NCI-H146 treated with DMSO at 0.1 percent for 48 hours (cell line): ENCODE measurements at regions not wholly inside any gene's neighbourhood (a gene's known extent, or its start where the extent isn't known, plus 50 kb on each side); places are given as distances from the start of the nearest gene placed in this dataset.

Experiments used
- DNase-seq: peaks from one replicate; lab custom pipeline; 2025; ENCODE audit not compliant: unreplicated experiment; lab: John Stamatoyannopoulos, UW

- no peak for DNase-seq
These were observed 101.0 kb upstream of the SHH start for GRCh38 chr7:155913291-155913690.

DNA sequence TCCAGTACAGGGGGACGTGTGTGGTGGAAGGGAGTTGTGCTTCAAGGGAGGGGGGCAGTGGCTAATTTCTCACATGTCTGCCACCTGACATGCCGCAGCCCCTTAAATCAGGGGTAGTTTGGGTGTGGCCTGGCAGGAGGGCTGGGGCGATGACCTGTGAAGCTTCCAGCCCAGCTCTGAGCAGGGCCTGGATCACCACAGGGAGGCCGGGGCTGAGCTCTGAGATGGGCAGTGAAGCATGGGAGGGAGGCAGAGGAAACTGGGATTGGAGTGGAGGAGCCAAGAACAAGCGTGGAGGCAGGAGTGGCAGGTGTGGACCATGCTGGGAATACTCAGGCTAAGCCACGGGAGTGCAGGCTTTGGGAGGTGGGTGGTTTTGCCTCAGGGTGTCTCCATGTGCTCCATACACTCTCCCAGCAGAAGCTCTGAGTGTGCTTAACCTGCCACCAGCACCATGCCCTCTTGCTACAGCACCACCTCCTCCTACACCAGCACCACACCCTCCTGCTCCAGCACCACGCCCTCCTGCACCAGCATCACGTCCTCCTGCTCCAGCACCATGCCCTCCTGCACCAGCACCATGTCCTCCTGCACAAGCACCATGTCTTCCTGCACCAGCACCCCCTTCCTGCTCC is 99.3 kb upstream of the SHH start:
- no peak for DNase-seq

- no peak for DNase-seq
These were observed 96.1 kb upstream of the SHH start for GRCh38 chr7:155908385-155908784.

GRCh38 chr7:155907450-155908200 is 95.4 kb upstream of the SHH start:
- DNase-seq, result no peak

- no peak for DNase-seq
These were observed 88.9 kb upstream of the SHH start for GRCh38 chr7:155901176-155901575.

- no peak for DNase-seq
These were observed 87.3 kb upstream of the SHH start for GRCh38 chr7:155899596-155899995.

GRCh38 chr7:155897758-155898386 is 85.6 kb upstream of the SHH start:
- no peak for DNase-seq

- DNase-seq, result no peak
These were observed 84.4 kb upstream of the SHH start for GRCh38 chr7:155896531-155897263.

DNA sequence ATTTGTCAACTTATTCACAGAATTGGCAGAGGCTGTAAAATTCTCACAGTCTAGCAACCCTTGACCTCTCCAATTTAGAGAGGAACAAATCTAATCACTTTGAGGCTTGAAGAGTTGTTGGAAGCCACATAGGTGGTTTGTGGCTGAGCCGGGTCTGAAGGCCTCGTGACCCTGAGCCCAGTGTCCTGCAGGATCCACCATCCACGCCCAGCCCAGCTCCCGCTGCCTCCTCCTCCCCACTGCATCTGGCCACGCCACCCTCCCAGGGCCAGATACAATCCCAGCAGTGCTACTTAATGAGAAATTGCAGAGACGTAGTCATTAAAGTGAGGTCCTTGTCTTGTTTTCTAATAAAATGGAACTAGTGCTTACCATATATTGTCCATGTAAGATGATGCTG is 81.4 kb upstream of the SHH start:
- DNase-seq, result no peak

DNA sequence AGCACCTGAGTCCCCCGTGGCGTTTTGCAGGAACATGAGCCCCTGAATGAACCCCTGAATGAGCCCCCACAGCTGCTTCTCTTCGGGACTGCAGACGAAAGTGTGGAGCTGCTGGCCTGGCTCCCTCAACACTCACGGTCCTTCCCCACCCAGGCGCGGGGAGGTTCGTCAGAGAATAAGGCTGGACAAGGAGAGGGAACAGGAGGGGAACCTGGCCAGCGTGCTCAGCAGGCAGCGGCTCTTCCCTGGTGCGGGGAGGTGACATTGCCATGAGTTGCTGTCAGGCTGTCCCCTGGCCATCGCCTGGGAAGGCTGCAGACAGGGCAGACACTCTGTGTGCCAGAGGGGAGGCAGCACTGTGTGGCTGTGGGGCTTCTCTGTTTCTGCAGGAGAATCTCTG is 80.9 kb upstream of the SHH start:
- no peak for DNase-seq

- no peak for DNase-seq
These were observed 77.6 kb upstream of the SHH start for GRCh38 chr7:155889636-155890511.

GRCh38 chr7:155887174-155887525 is 74.9 kb upstream of the SHH start:
- DNase-seq, result no peak

GRCh38 chr7:155886391-155887173 is 74.3 kb upstream of the SHH start:
- no peak for DNase-seq

- DNase-seq, result no peak
These were observed 73.2 kb upstream of the SHH start for GRCh38 chr7:155885167-155886155.

DNA sequence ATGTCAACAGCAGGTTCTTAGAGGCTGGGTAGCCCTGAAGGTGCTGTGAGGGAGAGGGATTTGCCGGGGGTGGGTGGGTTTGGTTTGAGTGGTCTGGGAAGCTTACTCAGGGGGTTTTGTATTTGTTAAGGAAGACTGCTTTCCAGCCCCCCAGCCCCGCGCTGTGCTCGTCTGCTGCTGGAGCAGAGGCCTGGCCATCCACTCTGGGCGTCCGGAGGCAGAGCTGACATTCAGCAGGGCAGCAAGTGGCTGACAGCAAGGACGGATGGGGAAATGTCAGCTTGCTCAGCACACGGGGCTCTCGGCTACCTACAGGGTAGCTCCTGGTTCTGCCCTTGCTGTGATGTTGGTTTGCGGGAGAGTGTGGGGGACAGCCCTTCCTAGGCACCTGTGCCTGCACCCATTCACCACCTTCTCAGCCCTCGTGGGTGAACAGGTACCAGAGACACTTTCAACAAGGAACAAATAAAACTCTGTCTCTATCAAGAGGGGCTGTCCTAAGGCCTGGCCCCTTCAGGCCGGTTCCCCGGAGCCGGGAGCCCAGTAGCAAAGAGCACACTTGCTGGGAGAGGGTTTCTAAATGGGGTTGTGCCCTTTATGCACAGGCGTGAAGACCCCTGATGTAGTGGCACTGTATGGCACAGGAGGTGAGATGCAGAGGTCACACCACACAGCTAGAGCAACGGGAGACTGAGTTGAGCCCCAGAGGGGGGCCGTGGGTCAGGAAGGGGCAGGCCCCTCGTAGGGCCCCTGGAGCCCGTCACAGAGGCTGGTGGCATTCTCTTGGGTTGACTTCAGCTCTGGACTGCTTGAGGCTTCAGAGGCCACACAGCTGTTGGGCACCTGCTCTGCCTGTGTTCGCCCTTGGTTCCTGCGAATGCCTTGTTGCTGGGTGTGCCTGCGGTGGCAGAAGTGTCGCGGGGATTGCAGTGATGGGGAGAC is 72.2 kb upstream of the SHH start:
- DNase-seq, result no peak

GRCh38 chr7:155883491-155884224 is 71.4 kb upstream of the SHH start:
- no peak for DNase-seq

DNA sequence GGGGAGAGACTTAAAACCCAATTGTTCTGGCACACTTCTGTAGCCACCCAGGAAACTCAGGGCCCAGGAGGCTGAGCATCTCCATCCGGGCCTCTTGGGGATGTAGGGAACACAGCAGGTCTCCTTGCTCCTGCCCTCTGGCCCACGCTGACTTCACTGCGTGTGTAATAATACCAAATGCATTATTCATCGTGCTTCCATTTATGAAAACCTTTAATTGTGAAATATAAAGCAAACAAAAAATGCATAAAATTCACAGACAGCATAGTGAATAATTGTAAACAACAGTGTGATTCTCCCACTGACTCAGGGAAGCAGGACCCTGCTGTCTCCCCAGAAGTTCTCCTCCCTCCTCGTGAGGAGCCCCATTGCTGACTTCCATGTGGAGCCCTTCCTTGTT is 70.3 kb upstream of the SHH start:
- DNase-seq, result no peak
